ENCODE measurements at regions not wholly inside any gene's neighbourhood (a gene's known extent, or its start where the extent isn't known, plus 50 kb on each side); places are given as distances from the start of the nearest gene placed in this dataset.

GRCh38 chr11:70810133-70810532 is 411.8 kb downstream of the CTTN start:
- no peak for DNase-seq

GRCh38 chr11:70810681-70811080 is 412.4 kb downstream of the CTTN start:
- DNase-seq, result no peak

- no peak for DNase-seq
These were observed 413.2 kb downstream of the CTTN start for GRCh38 chr11:70811483-70811882.

- DNase-seq, result no peak
These were observed 413.6 kb downstream of the CTTN start for GRCh38 chr11:70811915-70812314.

GRCh38 chr11:70812472-70812871 is 414.1 kb downstream of the CTTN start:
- no peak for DNase-seq

- no peak for DNase-seq
These were observed 415.3 kb downstream of the CTTN start for GRCh38 chr11:70813651-70814050.

- no peak for DNase-seq
These were observed 417.1 kb downstream of the CTTN start for GRCh38 chr11:70815485-70815832.

GRCh38 chr11:70816156-70816678 is 417.9 kb downstream of the CTTN start:
- no peak for DNase-seq

GRCh38 chr11:70818351-70818750 is 420.0 kb downstream of the CTTN start:
- no peak for DNase-seq

- no peak for DNase-seq
These were observed 420.7 kb downstream of the CTTN start for GRCh38 chr11:70819022-70819421.

GRCh38 chr11:70820311-70820710 is 422.0 kb downstream of the CTTN start:
- DNase-seq, result no peak

- DNase-seq, result no peak
These were observed 422.4 kb downstream of the CTTN start for GRCh38 chr11:70820712-70821111.

- DNase-seq, result no peak
These were observed 425.4 kb downstream of the CTTN start for GRCh38 chr11:70823771-70824170.

GRCh38 chr11:70824605-70825245 is 426.4 kb downstream of the CTTN start:
- no peak for DNase-seq

- DNase-seq, result no peak
These were observed 426.4 kb downstream of the SHANK2 start for GRCh38 chr11:70825893-70826540.

- DNase-seq, result no peak
These were observed 425.6 kb downstream of the SHANK2 start for GRCh38 chr11:70826541-70827335.

GRCh38 chr11:70828593-70829082 is 423.7 kb downstream of the SHANK2 start:
- no peak for DNase-seq

GRCh38 chr11:70829134-70829885 is 423.1 kb downstream of the SHANK2 start:
- DNase-seq, result no peak

- DNase-seq, result no peak
These were observed 422.5 kb downstream of the SHANK2 start for GRCh38 chr11:70829886-70830272.

GRCh38 chr11:70833011-70833410 is 419.4 kb downstream of the SHANK2 start:
- no peak for DNase-seq

- DNase-seq, result no peak
These were observed 418.8 kb downstream of the SHANK2 start for GRCh38 chr11:70833554-70833953.

GRCh38 chr11:70834277-70834940 is 418.0 kb downstream of the SHANK2 start:
- no peak for DNase-seq

Data from stimulated activated CD4-positive, alpha-beta T cell treated with anti-CD3 and anti-CD28 coated beads, Interleukin-2, amount 100 ng/mL, for 48 hours (primary cell).